EH (cell line): ENCODE measurements at regions not wholly inside any gene's neighbourhood (a gene's known extent, or its start where the extent isn't known, plus 50 kb on each side); places are given as distances from the start of the nearest gene placed in this dataset.
"Not testable (repeated sequence)": the region's sequence is repeated elsewhere in the genome, so short reads cannot be mapped to it uniquely, and the experiment has no call there.

ENCODE experiments used
- DNase-seq: peaks from one replicate; pipeline ENCODE4 v3.0.0-alpha.2; 2015; ENCODE audit warnings: low read depth

DNA sequence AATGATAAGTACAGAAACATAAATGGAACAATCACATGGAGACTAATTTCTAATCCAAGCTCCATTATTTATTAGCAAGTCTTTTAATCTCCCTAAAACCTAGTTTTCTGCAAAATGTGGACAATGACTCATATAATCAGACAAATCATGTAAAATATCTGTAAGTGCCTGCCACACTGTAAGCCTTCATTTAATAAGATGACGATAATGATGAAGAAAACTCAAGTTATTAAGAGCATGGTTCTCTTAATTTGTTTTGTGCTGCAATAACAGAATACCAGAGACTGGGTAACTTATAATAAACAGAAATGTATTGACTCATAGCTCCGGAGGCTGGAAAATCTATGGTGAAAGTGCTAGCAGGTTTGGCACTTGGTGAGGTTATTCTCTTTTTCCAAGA lies 535.3 kb upstream of the LRFN5 start:
- DNase-seq = no peak

DNA sequence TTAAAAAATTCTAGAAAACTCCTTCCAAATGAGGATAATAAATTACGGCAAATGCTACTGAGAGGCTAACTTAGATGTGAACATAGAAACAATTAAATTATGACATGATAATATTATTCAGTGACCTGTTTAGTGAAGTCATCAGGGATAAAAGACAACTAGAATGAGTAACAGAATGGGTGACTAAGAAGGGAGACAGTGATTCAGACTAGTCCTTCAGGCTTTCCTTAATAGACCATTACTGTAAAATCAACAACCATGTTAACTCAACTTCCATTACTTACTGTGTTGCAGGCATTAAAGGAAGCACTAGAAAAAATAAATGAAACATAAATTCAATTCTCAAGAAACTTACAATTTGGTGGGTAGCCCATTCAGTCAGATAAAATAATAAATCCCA lies 543.9 kb upstream of the LRFN5 start:
- DNase-seq = no peak

DNA sequence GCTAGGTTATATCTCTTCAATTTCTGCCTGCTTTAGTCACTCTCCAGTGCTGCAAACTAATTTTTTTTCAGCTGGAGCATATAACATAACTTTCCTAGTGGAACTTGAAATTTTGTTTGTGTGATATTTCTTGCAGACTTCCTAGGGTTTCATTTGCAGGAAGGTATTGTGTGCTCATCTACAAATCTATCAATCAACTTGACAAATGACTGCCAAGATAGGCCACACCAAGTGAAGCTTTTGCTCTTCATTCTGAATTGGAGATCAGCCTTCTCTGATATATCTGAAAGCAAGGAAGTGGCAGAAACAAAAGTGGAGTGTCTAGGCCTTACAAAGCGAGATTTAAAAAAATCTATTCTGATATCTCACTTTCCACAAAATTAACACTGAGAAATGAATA lies 551.1 kb upstream of the LRFN5 start:
- no peak for DNase-seq

DNA sequence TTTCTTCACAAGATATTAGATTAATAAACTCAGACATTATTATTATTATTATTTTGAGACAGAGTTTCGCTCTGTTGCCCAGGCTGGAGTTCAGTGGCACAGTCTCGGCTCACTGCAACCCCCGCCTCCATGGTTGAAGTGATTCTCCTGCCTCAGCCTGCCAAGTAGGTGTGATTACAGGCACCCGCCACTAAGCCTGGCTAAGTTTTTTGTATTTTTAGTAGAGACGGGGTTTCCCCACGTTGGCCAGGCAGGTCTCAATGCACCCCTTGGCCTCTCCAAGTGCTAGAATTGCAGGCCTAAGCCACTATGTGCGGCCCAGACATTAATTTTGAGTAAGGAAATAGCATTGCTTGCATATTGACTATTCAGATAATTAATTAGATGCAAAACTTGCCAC lies 554.9 kb upstream of the LRFN5 start:
- DNase-seq = no peak

DNA sequence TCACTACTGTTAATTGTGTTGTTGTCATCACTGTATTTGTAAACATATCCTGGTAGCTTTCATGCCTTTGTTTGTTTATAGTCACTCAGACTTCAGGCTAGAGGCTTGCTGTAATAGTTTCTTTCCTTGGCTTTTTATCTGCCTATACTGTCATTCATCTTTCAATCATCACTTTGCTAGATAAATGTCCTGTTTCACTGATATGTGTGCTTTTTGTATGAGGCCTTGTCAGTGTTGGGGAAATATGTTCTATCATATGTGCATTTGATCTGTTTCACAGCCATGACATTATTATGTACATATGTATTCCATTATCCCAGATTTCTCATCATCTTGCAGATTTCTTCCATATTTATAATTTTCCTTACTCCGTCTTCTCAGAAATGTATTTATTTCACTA lies 558.9 kb upstream of the LRFN5 start:
- no peak for DNase-seq

DNA sequence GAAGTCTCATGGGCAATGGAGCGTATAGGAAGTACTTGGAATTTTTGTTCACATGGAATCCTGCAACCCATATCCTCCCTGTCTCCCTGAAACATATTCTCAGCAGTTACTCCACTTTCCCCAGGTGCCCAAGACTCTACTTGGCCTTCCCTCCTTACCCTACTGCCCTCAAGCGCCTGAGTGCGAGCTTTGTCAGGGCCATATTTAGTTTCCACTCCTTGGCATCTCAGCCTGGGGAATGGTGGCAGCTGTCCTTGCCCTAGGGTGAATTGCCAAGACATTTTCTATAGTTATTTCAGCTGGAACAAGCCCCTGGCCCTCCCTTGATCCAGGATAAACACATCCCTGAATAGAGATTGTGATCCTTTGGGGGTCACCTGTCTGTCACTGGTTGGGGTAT lies 569.3 kb upstream of the LRFN5 start:
- DNase-seq = no peak

DNA sequence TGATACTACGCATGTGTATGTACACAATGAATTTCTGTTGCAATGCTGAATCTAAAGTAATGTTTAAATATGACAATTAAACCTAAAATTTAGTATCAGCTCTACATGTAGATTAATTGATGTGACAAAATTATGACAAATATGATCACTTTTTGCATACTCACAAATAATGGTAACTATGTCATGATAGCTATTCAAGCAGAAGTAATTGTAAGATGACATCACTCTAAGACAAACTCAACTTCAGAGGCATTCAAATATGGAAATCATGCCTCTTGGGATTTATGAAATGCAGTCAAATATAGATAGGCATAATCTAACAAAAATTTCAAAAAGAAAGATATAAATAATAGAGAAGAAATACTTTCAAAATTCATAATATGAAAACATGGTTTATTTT lies 571.7 kb upstream of the LRFN5 start:
- no peak for DNase-seq

DNA sequence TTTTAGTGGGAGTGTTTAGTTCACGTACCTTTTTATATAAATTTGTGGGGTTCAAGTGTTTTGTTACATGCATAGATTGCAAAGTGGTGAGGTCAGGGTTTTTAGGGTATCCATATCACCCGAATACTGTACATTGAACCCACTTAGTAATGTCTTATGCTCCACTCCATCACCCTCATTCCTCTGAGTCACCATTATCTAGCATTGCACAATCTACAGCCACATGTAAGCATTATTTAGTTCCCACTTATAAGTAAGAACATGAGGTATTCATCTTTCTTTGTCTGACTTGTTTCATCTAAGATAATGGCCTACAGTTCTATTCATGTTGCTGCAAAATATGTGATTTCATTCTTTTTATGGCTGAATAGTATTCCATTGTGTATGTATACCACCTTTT lies 583.7 kb upstream of the LRFN5 start:
- no peak for DNase-seq

DNA sequence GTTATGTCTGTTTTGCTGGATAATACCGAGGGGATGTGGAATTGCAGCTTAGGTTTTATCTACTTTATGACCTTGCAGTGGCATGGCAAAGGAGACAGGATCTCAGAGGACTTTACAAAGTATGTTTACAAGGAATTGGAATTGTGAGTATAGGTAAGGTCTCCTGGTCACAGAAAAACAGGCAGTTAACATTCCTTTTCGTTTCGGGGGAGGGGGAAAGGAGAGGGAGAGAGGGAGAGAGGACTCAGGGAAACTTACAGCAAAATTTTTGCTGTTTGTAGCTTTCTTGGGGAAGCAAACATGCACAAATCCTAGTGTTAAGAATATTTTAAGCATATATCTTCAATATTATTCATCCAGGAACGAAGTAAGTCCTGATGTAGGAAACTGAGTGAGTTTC lies 590.5 kb upstream of the LRFN5 start:
- no peak for DNase-seq

DNA sequence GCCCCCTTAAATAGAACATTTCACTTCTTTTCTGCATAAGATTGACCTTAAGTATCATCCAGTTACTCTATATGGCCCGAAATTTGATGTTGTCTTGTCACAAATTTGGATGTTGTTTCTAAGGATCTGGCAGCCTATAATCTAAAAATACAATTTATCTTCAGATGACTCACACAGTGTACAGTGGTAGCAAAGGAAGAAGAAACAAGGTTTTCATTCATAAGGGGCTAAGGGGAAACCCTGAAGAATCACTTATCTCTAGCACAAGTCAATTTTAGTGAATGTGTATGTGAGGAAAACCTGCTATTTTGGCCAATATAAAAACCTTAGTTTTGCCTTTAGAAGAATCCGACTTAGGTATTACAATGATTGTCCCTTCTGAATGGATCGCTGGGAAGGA lies 606.3 kb upstream of the LRFN5 start:
- DNase-seq = no peak

DNA sequence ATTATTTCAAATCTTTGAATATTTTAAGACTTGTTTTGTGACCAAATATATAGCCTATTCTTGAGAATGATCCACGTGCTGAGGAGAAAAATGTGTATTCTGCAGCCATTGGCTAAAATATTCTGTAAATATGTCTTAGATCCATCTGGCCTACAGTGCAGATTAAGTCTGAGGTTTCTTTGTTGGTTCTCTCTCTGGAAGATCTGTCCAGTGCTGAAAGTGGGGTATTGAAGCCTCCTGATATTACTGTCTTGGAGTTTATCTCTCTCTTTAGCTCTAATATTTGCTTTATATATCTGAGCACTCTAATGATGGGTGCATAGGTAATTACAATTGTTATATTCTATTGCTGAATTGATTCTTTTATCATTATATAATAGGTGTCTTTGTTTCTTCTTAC lies 617.4 kb upstream of the LRFN5 start:
- DNase-seq = no peak

DNA sequence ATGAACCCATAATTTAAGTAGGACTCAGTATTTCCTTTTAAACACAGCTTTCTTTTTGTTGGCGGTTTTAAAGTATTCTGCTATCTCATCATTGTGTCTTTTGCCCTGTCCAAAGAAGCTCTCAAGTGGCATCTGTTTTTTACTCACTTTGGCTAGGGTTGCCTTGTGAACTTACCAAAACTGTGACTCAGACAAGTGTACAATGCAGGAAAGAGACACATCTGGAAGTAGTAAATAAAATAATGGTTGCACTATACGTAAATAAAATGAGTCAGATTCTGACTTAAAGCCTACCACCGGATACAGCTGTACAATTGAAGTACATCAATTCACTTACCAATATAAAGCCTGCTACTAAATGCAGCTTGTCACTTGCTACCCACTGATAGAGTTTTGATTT lies 619.2 kb upstream of the LRFN5 start:
- no peak for DNase-seq

DNA sequence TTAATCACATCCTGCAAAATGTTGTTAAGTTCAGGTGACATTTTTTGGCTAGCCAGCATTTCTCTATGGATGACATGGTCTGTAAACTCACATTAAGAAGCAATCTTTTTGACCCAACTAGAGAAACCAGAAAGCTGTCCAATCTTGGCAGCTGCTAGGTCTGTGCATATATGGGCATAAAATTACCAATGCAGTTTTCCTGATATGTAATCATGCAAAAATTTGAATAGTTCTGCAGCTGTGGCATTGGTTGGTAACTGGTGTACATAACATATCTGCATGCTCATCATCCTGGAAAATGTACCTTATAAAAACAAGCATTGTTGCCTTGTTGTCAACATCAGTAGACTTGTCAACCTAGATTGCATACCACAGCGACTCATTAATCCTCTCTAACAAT lies 620.0 kb upstream of the LRFN5 start:
- no peak for DNase-seq

DNA sequence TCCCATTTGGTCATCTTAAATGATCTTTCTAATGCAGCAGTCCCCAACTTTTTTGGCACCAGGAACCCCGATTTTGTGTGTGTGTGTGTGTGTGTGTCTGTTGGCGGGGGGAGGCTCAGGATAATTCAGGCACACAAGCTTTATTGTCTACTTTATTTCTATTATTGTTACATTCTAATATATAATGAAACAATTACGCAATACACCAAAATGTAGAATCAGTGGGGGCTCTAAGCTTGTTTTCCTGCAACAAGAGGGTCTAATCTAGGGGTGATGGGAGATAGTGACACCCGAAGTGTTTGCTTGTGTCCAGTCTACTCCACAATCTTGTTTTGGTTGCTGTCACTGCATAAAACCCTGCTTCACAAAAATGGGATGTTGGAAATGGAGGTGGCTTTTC lies 621.1 kb upstream of the LRFN5 start:
- no peak for DNase-seq

DNA sequence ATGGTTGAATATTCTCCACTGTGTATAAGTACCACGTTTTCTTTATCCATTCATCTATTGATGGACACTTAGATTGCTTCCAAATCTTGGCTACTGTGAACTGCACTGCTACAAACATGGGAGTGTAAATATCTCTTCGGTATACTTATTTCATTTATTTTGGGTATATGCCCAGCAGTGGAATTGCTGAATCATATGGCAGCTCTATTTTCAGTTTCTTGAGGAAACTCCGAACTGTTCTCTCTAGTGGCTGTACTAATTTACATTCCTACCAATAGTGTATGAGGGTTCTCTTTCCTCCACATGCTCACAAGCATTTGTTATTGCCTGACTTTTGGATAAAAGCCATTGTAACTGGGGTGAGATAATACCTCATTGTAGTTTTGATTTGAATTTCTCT lies 623.1 kb upstream of the LRFN5 start:
- no peak for DNase-seq

DNA sequence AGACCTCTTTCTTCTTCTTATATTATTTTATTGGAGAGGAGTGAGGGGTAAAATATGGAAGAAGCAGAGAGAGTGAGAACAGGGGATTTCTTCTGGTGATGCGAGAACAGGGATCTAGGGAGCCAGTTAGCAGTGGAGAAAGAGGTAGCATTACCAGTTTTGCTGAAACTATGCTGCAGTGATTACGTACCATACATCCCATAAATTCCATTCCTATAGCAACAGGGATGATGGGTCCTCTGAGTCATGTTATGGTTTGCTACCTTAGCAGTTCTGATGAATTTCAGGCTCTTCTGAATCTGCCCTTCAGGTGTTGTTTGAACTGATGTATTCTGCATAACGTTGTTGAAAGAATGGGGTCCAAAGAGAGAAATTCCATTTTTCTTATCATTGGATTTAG lies 625.4 kb upstream of the LRFN5 start:
- DNase-seq = no peak

DNA sequence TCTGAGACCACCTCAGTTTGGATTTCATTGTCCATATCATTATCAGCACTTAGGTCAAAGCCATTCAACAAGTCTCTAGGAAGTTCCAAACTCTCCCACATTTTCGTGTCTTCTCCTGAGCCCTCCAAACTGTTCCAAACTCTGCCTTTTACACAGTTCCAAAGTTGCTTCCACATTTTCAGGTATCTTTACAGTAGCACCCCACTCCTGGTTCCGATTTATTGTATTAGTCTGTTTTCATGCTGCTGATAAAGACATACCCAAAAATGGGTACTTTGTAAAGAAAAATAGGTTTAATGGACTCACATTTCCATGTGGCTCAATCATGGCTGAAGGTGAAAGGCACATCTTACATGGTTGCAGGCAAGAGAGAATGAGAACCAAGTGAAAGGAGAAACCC lies 646.4 kb upstream of the LRFN5 start:
- not testable (repeated sequence) for DNase-seq

DNA sequence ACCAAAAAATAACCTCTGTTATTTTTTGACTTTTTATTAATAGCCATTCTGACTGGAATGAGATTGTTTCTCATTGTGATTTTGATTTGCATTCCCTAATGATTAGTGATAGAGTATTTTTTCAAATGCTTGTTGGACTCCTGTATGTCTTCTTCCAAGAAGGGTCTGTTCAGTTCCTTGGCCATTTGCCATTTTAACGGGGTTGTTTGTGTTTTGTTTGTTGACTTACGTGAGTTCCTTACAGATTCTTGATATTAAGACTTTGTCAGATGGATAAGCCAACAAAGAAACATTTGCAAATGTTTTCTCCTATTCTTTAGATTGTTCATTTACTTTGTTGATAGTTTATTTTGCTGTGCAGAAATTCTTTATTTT lies 651.6 kb upstream of the LRFN5 start:
- no peak for DNase-seq

DNA sequence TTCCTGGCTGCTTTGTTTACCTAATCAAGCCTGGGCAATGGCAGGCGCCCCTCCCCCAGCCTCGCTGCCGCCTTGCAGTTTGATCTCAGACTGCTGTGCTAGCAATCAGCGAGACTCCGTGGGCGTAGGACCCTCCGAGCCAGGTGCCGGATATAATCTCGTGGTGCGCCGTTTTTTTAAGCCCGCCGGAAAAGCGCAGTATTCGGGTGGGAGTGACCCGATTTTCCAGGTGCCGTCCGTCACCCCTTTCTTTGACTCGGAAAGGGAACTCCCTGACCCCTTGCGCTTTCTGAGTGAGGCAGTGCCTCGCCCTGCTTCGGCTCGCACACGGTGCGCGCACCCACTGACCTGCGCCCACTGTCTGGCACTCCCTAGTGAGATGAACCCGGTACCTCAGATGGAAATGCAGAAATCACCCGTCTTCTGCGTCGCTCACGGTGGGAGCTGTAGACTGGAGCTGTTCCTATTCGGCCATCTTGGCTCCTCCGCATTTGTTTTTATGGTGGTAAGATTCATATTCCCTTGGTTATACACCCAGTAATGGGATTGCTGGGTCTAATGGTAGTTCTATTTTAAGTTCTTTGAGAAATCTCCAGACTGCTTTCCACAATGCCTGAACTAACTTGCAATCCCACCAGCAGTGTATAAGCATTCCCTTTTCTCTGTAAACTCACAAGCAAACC lies 652.1 kb upstream of the LRFN5 start:
- not testable (repeated sequence) for DNase-seq

DNA sequence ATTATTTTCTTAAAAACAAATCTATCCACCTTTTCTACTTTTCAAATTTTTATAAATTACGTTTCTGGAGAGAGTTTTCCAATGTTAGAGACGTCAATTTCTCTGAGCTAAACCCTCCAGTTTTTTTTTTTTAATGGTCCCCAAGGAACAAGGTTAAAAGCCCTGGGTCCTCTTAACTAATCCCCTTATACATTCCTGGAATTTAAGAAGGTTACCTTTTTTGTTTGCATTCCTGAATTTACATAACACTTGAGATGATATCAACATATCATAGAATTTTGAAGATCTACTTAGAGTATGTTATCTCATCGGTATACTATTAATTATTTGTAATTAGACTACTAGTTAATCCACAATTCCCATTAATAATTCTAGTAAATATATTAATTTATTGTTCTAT lies 662.2 kb upstream of the LRFN5 start:
- no peak for DNase-seq

DNA sequence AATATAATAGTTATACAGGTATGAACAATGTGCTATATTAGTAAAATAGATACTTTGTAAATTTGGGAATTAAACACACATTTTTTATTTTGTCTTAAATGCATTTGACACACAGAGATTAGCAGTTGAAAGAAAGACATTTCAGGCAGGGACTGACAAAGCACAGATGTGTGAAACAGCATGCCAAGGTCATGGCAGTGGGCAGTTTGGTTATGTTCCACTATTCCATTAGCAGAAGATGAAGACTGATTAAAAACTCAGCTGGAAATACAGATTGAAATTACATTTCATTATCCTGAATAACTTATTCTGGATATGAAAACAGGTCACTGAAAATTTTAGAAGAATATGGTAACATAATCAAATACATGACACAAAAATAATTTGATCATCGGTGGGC lies 669.8 kb upstream of the LRFN5 start:
- no peak for DNase-seq

DNA sequence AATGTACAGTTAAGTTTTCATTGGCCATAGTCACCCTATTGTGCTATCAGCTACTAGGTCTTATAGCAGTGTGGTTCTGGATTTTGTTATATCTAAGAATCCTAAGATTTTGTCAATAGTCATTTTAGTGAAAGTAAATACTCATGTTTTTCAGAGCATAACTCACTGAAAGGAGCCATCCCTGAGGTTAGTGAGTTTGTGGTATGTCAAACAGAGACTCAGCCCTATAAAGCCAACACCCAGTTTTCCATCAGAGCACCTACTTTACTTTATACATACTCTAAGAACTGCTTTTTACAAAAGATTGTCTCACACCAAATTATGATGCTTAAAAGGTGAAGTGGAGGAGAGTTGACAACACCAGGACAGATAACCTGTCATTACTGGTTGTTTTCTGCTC lies 686.3 kb upstream of the LRFN5 start:
- no peak for DNase-seq

DNA sequence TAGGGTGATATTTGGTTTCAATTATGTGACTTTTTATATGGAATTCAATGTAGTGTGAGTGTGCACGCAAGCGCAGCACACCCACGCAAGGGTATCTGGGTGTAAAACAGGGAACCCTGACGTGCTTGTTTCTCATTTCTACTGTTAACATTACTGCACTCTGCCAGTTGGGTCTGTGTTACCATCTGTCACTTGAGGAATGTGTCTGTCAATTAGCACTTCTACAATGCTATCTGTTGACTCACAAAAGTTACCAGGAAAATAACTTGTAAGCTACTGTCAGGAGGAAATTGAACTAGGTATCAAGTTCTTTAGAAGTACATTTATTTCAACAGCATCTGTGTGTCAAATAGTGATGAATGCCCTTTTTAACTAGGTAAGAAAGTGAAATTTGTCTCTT lies 695.5 kb upstream of the LRFN5 start:
- no peak for DNase-seq

DNA sequence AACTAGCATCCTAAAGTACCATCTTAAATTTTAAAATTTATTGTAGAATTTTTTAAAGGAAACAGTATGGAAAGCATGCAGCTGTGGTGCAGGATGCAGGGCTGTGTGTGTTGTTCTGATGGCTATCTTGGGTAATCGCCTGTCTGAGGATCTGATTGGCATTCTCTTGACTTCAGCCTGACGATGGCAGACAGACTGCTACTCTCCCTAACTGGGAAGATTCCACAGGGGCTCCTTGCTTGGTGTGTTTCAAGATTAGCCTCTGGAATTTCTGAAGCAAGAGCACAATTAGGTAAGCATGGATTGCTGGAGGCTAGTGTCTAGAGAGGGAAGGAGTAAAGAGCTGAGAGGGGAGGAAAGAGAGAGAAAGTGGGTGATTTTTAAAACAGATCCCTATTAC lies 696.8 kb upstream of the LRFN5 start:
- DNase-seq = no peak

DNA sequence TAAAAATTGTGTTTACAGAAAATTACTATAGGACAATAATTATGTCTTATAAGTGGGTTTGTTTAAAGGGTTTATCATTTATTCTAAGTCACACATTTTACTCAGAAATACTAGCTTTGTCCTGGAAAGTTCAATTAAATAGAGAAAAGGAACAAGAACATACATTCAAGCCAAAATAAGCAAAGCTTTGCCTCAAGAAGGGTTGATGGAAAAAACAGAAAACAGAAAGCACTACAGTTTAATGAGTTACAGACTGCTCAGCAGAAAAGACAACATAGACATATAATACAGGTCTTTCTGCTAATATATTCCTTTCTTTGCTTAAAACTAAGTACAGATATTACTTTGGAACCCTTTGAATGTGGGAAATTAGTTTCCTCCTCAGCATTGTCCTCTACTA lies 703.0 kb upstream of the LRFN5 start:
- no peak for DNase-seq
